GM19328 (cell line): ENCODE measurements at regions not wholly inside any gene's neighbourhood (a gene's known extent, or its start where the extent isn't known, plus 50 kb on each side); places are given as distances from the start of the nearest gene placed in this dataset.

Source experiments
- ATAC-seq: cut with Tn5 transposase; IDR thresholded peaks from one replicate; pipeline ENCODE4 v1.9.1; 2021; ENCODE audit warnings: mild to moderate bottlenecking, moderate library complexity; ENCODE audit not compliant: unreplicated experiment

DNA sequence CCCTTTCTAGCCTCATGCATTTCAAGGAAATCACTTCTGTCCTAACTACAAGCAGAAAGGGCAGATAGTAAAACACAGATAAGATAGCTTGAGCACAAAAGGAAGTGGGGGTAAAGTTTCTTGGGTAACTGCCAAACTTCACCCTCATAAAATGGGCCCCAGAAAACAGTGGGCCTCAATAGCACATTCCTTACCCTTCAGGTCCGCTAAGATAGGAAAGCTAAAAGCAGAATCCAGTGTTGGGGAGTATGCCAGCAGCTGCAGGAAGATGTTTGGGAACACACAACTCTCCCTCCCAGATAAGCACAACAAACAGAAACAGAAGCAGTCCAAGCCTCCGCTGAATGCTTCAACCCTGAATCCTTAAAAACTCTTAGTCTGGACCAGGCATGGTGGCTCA, 110.9 kb upstream of the MGAT4C start:
- no peak for ATAC-seq

DNA sequence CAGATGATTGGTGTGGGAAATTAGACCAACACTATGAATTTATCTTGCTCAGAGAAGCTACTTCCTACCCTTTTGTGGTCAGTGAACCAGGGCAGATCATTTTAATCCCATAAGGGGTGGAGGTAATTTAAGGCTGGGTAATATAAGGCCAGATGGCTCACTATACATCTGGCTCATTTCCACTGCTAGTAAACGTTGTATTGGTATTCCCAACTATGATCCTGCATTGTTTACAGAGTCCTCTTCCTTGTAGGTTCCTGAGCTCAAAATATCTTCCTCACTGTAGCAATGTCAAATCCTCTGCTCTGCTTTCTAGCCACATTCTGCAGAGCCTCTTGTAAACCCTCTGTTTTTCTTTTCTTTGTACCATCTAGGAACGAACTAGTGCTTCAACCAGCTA, 93.0 kb upstream of the MGAT4C start:
- no peak for ATAC-seq

DNA sequence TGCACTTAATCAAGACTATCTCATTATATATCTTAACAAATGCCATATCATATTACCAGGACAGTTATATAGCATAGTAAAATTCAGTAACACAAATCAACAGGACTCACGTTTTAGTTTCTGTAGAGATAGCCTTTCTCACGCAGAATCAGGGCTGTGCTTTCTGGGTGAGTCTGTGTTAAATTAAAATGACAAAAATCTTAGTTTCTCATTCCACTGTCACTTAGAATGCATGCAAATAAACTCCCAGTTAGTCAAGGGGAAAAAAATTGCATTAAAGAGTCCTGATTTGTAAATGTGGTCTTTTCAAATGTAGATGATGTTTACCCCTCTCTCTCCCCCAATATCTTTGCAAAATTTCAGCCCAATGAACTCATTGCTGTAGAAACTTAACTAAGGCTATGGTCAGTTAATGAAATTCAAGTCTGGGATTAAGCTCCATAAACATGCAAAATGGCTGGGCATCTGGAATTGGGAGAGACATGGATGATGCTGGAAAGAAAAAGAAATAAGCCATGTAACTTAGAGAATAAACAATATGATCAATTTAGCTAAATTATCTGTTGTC, 77.8 kb upstream of the MGAT4C start:
- ATAC-seq: no peak

DNA sequence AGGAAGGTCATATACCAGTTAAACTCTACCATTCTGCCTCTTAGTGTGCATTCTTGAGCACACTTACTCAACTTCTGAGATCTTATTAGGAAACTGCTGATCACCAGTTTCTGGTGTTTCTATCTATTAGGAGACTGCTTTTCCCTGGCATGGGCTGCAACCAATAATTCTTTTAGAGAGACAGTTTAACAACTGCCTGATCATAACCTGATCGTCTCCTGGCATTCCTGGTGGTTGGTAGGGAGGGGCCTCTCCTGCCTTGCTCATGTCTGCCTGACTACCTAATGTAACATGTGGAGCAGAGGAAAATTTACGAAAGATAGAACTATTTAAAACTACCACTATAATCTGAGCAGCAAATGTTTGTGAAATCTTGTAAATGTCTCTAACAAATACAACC, 75.3 kb upstream of the MGAT4C start:
- no peak for ATAC-seq

DNA sequence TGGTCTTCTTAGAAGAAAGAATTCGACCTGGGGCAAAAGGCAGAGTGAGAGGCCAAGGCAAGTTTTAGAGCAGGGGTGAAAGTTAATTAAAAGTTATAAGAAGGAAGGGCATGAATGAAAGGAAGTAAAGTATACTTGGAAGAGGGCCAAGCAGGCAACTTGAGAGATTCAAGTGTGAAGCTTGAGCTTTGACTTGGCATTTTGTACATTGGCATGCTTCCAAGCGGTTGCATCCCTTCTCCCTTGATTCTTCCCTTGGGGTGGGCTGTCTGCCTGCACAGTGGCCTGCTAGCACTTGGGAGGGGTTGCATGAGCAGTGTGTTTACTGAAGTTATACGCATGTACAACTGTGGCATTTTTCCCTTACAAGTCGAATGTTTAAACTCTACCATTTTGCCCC, 74.8 kb upstream of the MGAT4C start:
- ATAC-seq: no peak

DNA sequence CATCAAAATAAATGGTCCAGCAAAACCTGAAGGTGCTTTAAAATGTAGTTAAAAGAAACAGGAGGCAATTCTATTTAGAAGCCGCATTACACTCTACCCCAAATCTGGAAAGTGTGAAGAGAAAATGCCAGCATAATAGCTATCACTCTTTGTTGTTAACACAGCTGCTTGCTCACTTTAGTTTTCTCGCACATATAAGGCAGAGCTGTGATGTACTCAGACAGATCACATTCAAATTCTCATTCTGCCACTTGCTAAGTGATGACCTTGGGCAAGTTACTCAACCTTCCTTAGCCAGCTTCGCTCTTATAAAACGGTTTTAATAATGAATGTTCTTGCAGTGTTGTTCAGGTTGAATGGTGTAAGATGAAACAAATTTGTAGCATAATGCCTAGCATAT, 56.0 kb upstream of the MGAT4C start:
- no peak for ATAC-seq
